IMR-90 (cell line): ENCODE measurements at regions not wholly inside any gene's neighbourhood (a gene's known extent, or its start where the extent isn't known, plus 50 kb on each side); places are given as distances from the start of the nearest gene placed in this dataset.

Source experiments
- ATAC-seq: fragments of 200-7000 bp; cut with Tn5 transposase; 2 replicates; pipeline ENCODE4 v1.9.1; 2020; ENCODE audit warnings: low read depth, mild to moderate bottlenecking, moderate library complexity
- BruUV-seq: library from RNA; stranded (reverse); fragments of 400-500 nt; replicated peaks from 2 replicates; lab custom pipeline; 2021; lab: Mats Ljungman, UMichigan
- CTCF ChIA-PET: fragments of 300-600 bp; formaldehyde crosslinking; extraction: SDS; loops from one replicate; lab custom pipeline; 2021; ENCODE audit warnings: antibody characterized with exemption; lab: Yijun Ruan, JAX
- POLR2A ChIA-PET: fragments of 300-600 bp; sonication (Branson Sonifier 250); formaldehyde crosslinking; loops from one replicate; lab custom pipeline; 2022; ENCODE audit warnings: antibody characterized with exemption; ENCODE audit not compliant: unreplicated experiment; lab: Charles Lee
- DNase-seq: peaks from one replicate; pipeline ENCODE4 v3.0.0; 2013
- H2AFZ ChIP-seq: replicated peaks from 2 replicates; pipeline ENCODE3; 2013; ENCODE audit warnings: low read length, mild to moderate bottlenecking; ENCODE audit not compliant: poor library complexity
- H2AK5ac ChIP-seq: 2 replicates; pipeline ENCODE4 v1.6.1; 2013; ENCODE audit warnings: low read depth, low read length, inconsistent platforms
- H2AK9ac ChIP-seq: replicated peaks from 2 replicates; pipeline ENCODE3; 2013; ENCODE audit warnings: mild to moderate bottlenecking, low read depth, low read length, moderate library complexity; ENCODE audit not compliant: poor library complexity
- H2BK120ac ChIP-seq: 2 replicates; pipeline ENCODE4 v1.6.1; 2013; ENCODE audit warnings: low read depth, low read length, inconsistent platforms
- H2BK15ac ChIP-seq: 3 replicates; pipeline ENCODE4 v1.6.1; 2013; ENCODE audit warnings: low read depth, low read length, inconsistent platforms
- H2BK20ac ChIP-seq: 2 replicates; pipeline ENCODE4 v1.6.1; 2013; ENCODE audit warnings: low read depth, mild to moderate bottlenecking, inconsistent platforms, low read length, moderate library complexity
- H2BK5ac ChIP-seq: 2 replicates; pipeline ENCODE4 v1.6.1; 2013; ENCODE audit warnings: mild to moderate bottlenecking, low read depth, low read length, inconsistent platforms; ENCODE audit not compliant: poor library complexity, severe bottlenecking
- H3K14ac ChIP-seq: replicated peaks from 2 replicates; pipeline ENCODE4 v1.6.1; 2013; ENCODE audit warnings: low read depth, low read length, inconsistent platforms
- H3K18ac ChIP-seq: 2 replicates; pipeline ENCODE4 v1.6.1; 2013; ENCODE audit warnings: low read depth, low read length, control low read depth
- H3K23ac ChIP-seq: 2 replicates; pipeline ENCODE4 v1.6.1; 2013; ENCODE audit warnings: low read depth, low read length, inconsistent platforms
- H3K27ac ChIP-seq: 2 replicates; pipeline ENCODE4 v1.5.1; 2013; ENCODE audit warnings: mild to moderate bottlenecking, control low read depth, low read length; ENCODE audit not compliant: insufficient read depth
- H3K27me3 ChIP-seq: 2 replicates; pipeline ENCODE4 v1.6.1; 2013; ENCODE audit warnings: low read length; ENCODE audit not compliant: control insufficient read depth, insufficient read depth
- H3K36me3 ChIP-seq: 2 replicates; pipeline ENCODE4 v1.6.1; 2013; ENCODE audit warnings: low read length, mixed read lengths; ENCODE audit not compliant: control insufficient read depth, insufficient read depth
- H3K4ac ChIP-seq: 2 replicates; pipeline ENCODE4 v1.6.1; 2013; ENCODE audit warnings: low read depth, low read length, inconsistent platforms
- H3K4me1 ChIP-seq: 2 replicates; pipeline ENCODE4 v1.6.1; 2013; ENCODE audit warnings: low read length, mixed read lengths; ENCODE audit not compliant: control insufficient read depth, insufficient read depth
- H3K4me2 ChIP-seq: 2 replicates; pipeline ENCODE4 v1.6.1; 2013; ENCODE audit warnings: low read depth, mild to moderate bottlenecking, control low read depth, low read length, moderate library complexity
- H3K4me3 ChIP-seq: 2 replicates; pipeline ENCODE4 v1.5.1; 2013; ENCODE audit warnings: low read depth, mild to moderate bottlenecking, control low read depth, low read length, moderate library complexity; ENCODE audit not compliant: insufficient read depth
- H3K56ac ChIP-seq: 2 replicates; pipeline ENCODE4 v1.6.1; 2013; ENCODE audit warnings: low read length, inconsistent platforms; ENCODE audit not compliant: insufficient read depth; ENCODE audit errors: extremely low read depth
- H3K79me1 ChIP-seq, 2 experiments: 2 replicates each; pipeline ENCODE4 v1.6.1; 2013; ENCODE audit warnings: low read length in 2 of 2, inconsistent platforms in 1 of 2, low read depth in 1 of 2
- H3K9ac ChIP-seq: 2 replicates; pipeline ENCODE4 v1.6.1; 2013; ENCODE audit warnings: low read depth, low read length, control low read depth
- H3K9me1 ChIP-seq: 2 replicates; pipeline ENCODE4 v1.6.1; 2013; ENCODE audit warnings: low read length, inconsistent platforms; ENCODE audit not compliant: insufficient read depth
- H3K9me3 ChIP-seq: 2 replicates; pipeline ENCODE4 v1.6.1; 2013; ENCODE audit warnings: low read length; ENCODE audit not compliant: control insufficient read depth, insufficient read depth
- H4K20me1 ChIP-seq: 2 replicates; pipeline ENCODE4 v1.6.1; 2013; ENCODE audit warnings: low read length, inconsistent platforms; ENCODE audit not compliant: insufficient read depth
- H4K5ac ChIP-seq: 2 replicates; pipeline ENCODE4 v1.6.1; 2013; ENCODE audit warnings: mild to moderate bottlenecking, low read depth, low read length, control low read depth
- H4K8ac ChIP-seq, 2 experiments: 2 replicates each; pipeline ENCODE4 v1.6.1; 2013; ENCODE audit warnings: low read depth in 2 of 2, low read length in 2 of 2, control low read depth in 1 of 2, inconsistent platforms in 1 of 2
- H4K91ac ChIP-seq: 2 replicates; pipeline ENCODE4 v1.6.1; 2013; ENCODE audit warnings: low read depth, low read length, inconsistent platforms; ENCODE audit not compliant: insufficient read depth
- CEBPB ChIP-seq: IDR thresholded peaks from 2 replicates; pipeline ENCODE4 v1.6.1; 2012; ENCODE audit warnings: low read depth, low read length, improper control_type of control experiment
- ELK1 ChIP-seq: fragments of 150-350 bp; IDR thresholded peaks from 2 replicates; pipeline ENCODE4 v1.6.1; 2016; ENCODE audit warnings: low read depth, mild to moderate bottlenecking, low read length, moderate library complexity, borderline replicate concordance
- FOS ChIP-seq: fragments of 150-350 bp; IDR thresholded peaks from 2 replicates; pipeline ENCODE4 v1.6.1; 2016; ENCODE audit warnings: low read depth, low read length
- MAFK ChIP-seq: IDR thresholded peaks from 2 replicates; pipeline ENCODE4 v1.6.1; 2012; ENCODE audit warnings: low read depth, low read length, improper control_type of control experiment
- MAZ ChIP-seq: IDR thresholded peaks from 2 replicates; pipeline ENCODE4 v1.6.1; 2012; ENCODE audit warnings: low read depth, mild to moderate bottlenecking, low read length, improper control_type of control experiment, moderate library complexity, borderline replicate concordance
- MXI1 ChIP-seq: IDR thresholded peaks from 2 replicates; pipeline ENCODE4 v1.6.1; 2012; ENCODE audit warnings: low read depth, mild to moderate bottlenecking, low read length, moderate library complexity, borderline replicate concordance
- NFE2L2 ChIP-seq: fragments of 150-350 bp; IDR thresholded peaks from 2 replicates; pipeline ENCODE4 v1.6.1; 2016; ENCODE audit warnings: low read depth, mild to moderate bottlenecking, low read length
- POLR2A ChIP-seq: IDR thresholded peaks from 2 replicates; pipeline ENCODE4 v1.6.1; 2012; ENCODE audit warnings: mild to moderate bottlenecking, low read depth, low read length
- RAD21 ChIP-seq: IDR thresholded peaks from 2 replicates; pipeline ENCODE4 v1.6.1; 2012; ENCODE audit warnings: low read length, improper control_type of control experiment
- RCOR1 ChIP-seq: IDR thresholded peaks from 2 replicates; pipeline ENCODE4 v1.6.1; 2012; ENCODE audit warnings: mild to moderate bottlenecking, low read length, improper control_type of control experiment; ENCODE audit not compliant: insufficient replicate concordance
- RFX5 ChIP-seq: IDR thresholded peaks from 2 replicates; pipeline ENCODE4 v1.8.0; 2012; ENCODE audit warnings: low read depth, mild to moderate bottlenecking, low read length, moderate library complexity
- SMC3 ChIP-seq: fragments of 150-350 bp; IDR thresholded peaks from 2 replicates; pipeline ENCODE4 v1.6.1; 2016; ENCODE audit warnings: low read depth, mild to moderate bottlenecking, antibody characterized with exemption, low read length, moderate library complexity
- USF2 ChIP-seq: fragments of 150-350 bp; IDR thresholded peaks from 2 replicates; pipeline ENCODE4 v1.6.1; 2017; ENCODE audit warnings: mild to moderate bottlenecking, antibody characterized with exemption, low read length, low read depth
- dilution Hi-C: fragments of 300-500 bp; cut with HindIII; formaldehyde crosslinking; loops from one replicate; pipeline ENCODE4 v1.14.3; 2018; ENCODE audit warnings: low sequenced_read_pairs; ENCODE audit not compliant: unreplicated experiment
- in situ Hi-C: fragments of 300-500 bp; cut with MboI; formaldehyde crosslinking; loops from 3 replicates; pipeline ENCODE4 v1.14.3; 2019; ENCODE audit warnings: low sequenced_read_pairs, inconsistent platforms, mixed read lengths
- intact Hi-C: fragments of 100-400 bp; cut with micrococcal nuclease; formaldehyde crosslinking; loops from 2 replicates; pipeline ENCODE4 v1.10.0; 2022
- TF ChIP-seq, protein P1 (sequence below): conservative IDR thresholded peaks from 2 replicates; pipeline ENCODE4 v1.5.1; 2012; ENCODE audit warnings: mild to moderate bottlenecking, low read depth, low read length, improper control_type of control experiment

- H3K18ac ChIP-seq = no peak overlapping the region
- TF ChIP-seq NFE2L2 (no peak), RAD21 (no peak), RFX5 (no peak), CEBPB (no peak), MAFK (no peak), SMC3 (no peak), USF2 (no peak), POLR2A (no peak), FOS (no peak), MAZ (no peak), MXI1 (no peak), ELK1 (no peak), RCOR1 (no peak)
- TF ChIP-seq, protein P1, sequence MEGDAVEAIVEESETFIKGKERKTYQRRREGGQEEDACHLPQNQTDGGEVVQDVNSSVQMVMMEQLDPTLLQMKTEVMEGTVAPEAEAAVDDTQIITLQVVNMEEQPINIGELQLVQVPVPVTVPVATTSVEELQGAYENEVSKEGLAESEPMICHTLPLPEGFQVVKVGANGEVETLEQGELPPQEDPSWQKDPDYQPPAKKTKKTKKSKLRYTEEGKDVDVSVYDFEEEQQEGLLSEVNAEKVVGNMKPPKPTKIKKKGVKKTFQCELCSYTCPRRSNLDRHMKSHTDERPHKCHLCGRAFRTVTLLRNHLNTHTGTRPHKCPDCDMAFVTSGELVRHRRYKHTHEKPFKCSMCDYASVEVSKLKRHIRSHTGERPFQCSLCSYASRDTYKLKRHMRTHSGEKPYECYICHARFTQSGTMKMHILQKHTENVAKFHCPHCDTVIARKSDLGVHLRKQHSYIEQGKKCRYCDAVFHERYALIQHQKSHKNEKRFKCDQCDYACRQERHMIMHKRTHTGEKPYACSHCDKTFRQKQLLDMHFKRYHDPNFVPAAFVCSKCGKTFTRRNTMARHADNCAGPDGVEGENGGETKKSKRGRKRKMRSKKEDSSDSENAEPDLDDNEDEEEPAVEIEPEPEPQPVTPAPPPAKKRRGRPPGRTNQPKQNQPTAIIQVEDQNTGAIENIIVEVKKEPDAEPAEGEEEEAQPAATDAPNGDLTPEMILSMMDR = no peak
- no TSS peak for BruUV-seq
- no peak overlapping the region for H3K14ac ChIP-seq
- no peaks in the 10 kb centered on the region for H3K9me3 ChIP-seq
- H2BK120ac ChIP-seq = no peak overlapping the region
- no peaks in the 10 kb centered on the region for H3K4me1 ChIP-seq
- H2AK5ac ChIP-seq = no peak overlapping the region
- no peaks in the 10 kb centered on the region for H3K36me3 ChIP-seq
- H3K4ac ChIP-seq = no peak overlapping the region
- H2AFZ ChIP-seq = no peak overlapping the region
- no peak overlapping the region for H4K91ac ChIP-seq
- no peaks in the 10 kb centered on the region for H3K9me1 ChIP-seq
- no peaks in the 10 kb centered on the region for H3K79me1 ChIP-seq
- intact Hi-C loops = no loop called here
- in situ Hi-C loops = no loop called here
- H3K27me3 ChIP-seq = peaks cover 15% of the 10 kb centered on the region
- ATAC-seq (no peak), DNase-seq (no peak)
- H2BK20ac ChIP-seq = no peak overlapping the region
- no peak overlapping the region for H4K5ac ChIP-seq
- H2AK9ac ChIP-seq = no peak overlapping the region
- CTCF ChIA-PET = interaction anchor here (1.3 kb wide), 1 partner anchor 9 kb away, joined by 3 read pairs; no protein-coding TSS in a partner anchor
- H4K8ac ChIP-seq = no peak overlapping the region
- H2BK5ac ChIP-seq = no peak overlapping the region
- no peak overlapping the region for H3K23ac ChIP-seq
- no peak overlapping the region for H3K4me2 ChIP-seq
- no peak overlapping the region for H3K27ac ChIP-seq
- no peak overlapping the region for H3K4me3 ChIP-seq
- dilution Hi-C loops = no loop called here
- no peak overlapping the region for H3K9ac ChIP-seq
- H2BK15ac ChIP-seq = no peak overlapping the region
- no peaks in the 10 kb centered on the region for H4K20me1 ChIP-seq
- no peak overlapping the region for H3K56ac ChIP-seq
- POLR2A ChIA-PET = no interaction called here
These were observed 109.7 kb upstream of the NAMPT start for GRCh38 chr7:106394526-106394925.
